ENCODE measurements at regions not wholly inside any gene's neighbourhood (a gene's known extent, or its start where the extent isn't known, plus 50 kb on each side); places are given as distances from the start of the nearest gene placed in this dataset.

GRCh38 chr13:34412817-34413375 is 529.2 kb upstream of the NBEA start:
- DNase-seq (ENCODE audit: low read depth in 2 of 2), result no peak

GRCh38 chr13:34413538-34414210 is 528.4 kb upstream of the NBEA start:
- DNase-seq (ENCODE audit: low read depth in 2 of 2), result no peak

GRCh38 chr13:34414616-34415015 is 527.5 kb upstream of the NBEA start:
- no peak for DNase-seq (ENCODE audit: low read depth in 2 of 2)

- DNase-seq (ENCODE audit: low read depth in 2 of 2), result no peak
These were observed 525.1 kb upstream of the NBEA start for GRCh38 chr13:34416971-34417380.

- no peak for DNase-seq (ENCODE audit: low read depth in 2 of 2)
These were observed 524.2 kb upstream of the NBEA start for GRCh38 chr13:34417896-34418295.

- DNase-seq (ENCODE audit: low read depth in 2 of 2), result no peak
These were observed 523.0 kb upstream of the NBEA start for GRCh38 chr13:34419025-34419424.

- no peak for DNase-seq (ENCODE audit: low read depth in 2 of 2)
These were observed 522.3 kb upstream of the NBEA start for GRCh38 chr13:34419755-34420154.

GRCh38 chr13:34420702-34421346 is 521.2 kb upstream of the NBEA start:
- no peak for DNase-seq (ENCODE audit: low read depth in 2 of 2)

- DNase-seq (ENCODE audit: low read depth in 2 of 2), result no peak
These were observed 520.7 kb upstream of the NBEA start for GRCh38 chr13:34421347-34421719.

GRCh38 chr13:34421858-34422475 is 520.1 kb upstream of the NBEA start:
- DNase-seq (ENCODE audit: low read depth in 2 of 2), result no peak

- no peak for DNase-seq (ENCODE audit: low read depth in 2 of 2)
These were observed 519.1 kb upstream of the NBEA start for GRCh38 chr13:34422956-34423355.

- no peak for DNase-seq (ENCODE audit: low read depth in 2 of 2)
These were observed 516.6 kb upstream of the NBEA start for GRCh38 chr13:34425327-34425949.

GRCh38 chr13:34428911-34429310 is 513.2 kb upstream of the NBEA start:
- no peak for DNase-seq (ENCODE audit: low read depth in 2 of 2)

GRCh38 chr13:34430294-34430693 is 511.8 kb upstream of the NBEA start:
- DNase-seq (ENCODE audit: low read depth in 2 of 2), result no peak

GRCh38 chr13:34431827-34432581 is 510.1 kb upstream of the NBEA start:
- no peak for DNase-seq (ENCODE audit: low read depth in 2 of 2)

- no peak for DNase-seq (ENCODE audit: low read depth in 2 of 2)
These were observed 506.7 kb upstream of the NBEA start for GRCh38 chr13:34435338-34435737.

GRCh38 chr13:34437873-34438272 is 504.2 kb upstream of the NBEA start:
- DNase-seq (ENCODE audit: low read depth in 2 of 2), result no peak

GRCh38 chr13:34452831-34453230 is 489.2 kb upstream of the NBEA start:
- DNase-seq (ENCODE audit: low read depth in 2 of 2), result no peak

GRCh38 chr13:34458756-34459715 is 483.0 kb upstream of the NBEA start:
- DNase-seq (ENCODE audit: low read depth in 2 of 2), result no peak

GRCh38 chr13:34459856-34460255 is 482.2 kb upstream of the NBEA start:
- DNase-seq (ENCODE audit: low read depth in 2 of 2), result no peak

GRCh38 chr13:34462843-34463242 is 479.2 kb upstream of the NBEA start:
- DNase-seq (ENCODE audit: low read depth in 2 of 2), result no peak

Measured in fibroblast of skin of left biceps (primary cell).